HG02870 (cell line): ENCODE measurements at regions not wholly inside any gene's neighbourhood (a gene's known extent, or its start where the extent isn't known, plus 50 kb on each side); places are given as distances from the start of the nearest gene placed in this dataset.

Source experiments
- ATAC-seq: cut with Tn5 transposase; IDR thresholded peaks from one replicate; pipeline ENCODE4 v1.9.1; 2021; ENCODE audit warnings: mild to moderate bottlenecking, moderate library complexity; ENCODE audit not compliant: unreplicated experiment

DNA sequence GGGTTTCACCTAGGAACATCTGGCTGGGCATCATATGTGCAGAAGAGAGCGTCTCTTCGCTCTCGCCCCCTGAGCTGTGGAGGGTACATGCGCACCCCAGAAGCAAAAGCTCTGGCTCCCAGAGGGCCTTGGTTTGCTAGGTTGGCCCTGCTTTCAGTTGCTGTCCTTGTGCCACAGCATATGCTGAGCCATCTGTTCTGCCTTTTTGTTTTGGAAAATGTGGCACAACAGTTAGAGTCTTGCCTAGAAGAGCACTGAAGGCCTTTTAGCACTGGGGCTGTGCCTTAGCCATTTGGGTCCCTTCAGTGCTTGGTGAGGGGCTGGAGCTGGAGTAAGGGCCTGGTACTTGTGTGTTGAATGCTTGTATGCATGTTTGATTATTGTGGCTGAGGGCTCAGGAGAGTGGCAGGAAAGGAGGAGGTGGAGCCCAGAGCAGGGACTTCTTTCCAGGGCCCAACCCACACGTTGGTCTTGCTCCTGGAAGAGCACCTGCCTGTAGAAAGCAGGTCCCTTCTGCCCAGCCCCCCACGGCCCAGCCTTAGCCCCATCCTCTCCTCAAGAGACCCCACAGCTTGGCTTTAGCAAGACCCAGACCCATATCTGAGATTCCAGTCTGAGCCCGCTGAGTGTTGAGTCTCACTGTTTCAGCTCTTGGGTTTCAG is 113.7 kb downstream of the SLC25A47 start:
- ATAC-seq: no peak

DNA sequence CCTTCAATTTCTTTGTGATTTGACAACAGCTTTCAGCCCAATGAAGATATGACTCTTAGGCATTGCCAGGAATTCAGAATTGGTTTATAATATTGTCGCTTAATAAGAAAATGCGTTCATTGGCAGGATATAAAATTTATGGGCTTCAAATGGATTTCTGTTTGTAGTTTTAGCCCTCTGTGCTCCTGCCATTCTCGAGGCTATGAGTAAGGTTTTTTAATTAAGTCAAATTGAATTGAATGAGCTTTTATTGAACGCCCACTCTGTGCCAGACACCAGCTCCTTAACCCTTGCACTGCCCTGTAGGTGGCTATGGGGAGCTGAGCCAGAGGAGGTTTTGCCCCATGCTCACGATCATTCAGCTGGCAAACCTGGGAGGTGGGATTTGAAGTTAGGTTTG is 115.1 kb downstream of the SLC25A47 start:
- ATAC-seq: no peak

- no peak for ATAC-seq
Observed at GRCh38 chr14:100438678-100439592, 115.8 kb downstream of the SLC25A47 start.

- ATAC-seq: no peak
Observed at GRCh38 chr14:100439781-100440180, 116.6 kb downstream of the SLC25A47 start.

DNA sequence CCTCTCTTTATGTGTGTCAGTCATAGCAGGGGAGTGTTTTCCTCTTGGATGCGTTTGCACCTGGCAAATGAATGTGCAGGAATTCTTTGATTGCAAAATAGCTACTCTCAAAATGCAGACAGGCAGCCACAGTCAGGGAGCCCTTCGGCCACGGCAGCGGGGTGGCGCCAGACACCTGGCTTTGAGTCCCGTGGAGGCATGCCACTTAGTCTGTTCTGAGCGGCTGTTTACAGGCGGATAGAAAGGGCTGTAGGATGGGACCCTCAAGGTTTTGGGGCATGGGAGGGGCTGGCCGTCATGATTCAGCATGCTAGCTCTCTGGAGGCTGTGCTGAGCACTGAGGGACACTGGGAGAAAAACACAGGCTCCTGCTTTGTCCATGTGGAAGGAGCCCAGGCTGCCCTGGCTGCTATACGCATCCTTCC is 117.1 kb downstream of the SLC25A47 start:
- ATAC-seq: no peak

- ATAC-seq: no peak
Observed at GRCh38 chr14:100440758-100441203, 117.6 kb downstream of the SLC25A47 start.

DNA sequence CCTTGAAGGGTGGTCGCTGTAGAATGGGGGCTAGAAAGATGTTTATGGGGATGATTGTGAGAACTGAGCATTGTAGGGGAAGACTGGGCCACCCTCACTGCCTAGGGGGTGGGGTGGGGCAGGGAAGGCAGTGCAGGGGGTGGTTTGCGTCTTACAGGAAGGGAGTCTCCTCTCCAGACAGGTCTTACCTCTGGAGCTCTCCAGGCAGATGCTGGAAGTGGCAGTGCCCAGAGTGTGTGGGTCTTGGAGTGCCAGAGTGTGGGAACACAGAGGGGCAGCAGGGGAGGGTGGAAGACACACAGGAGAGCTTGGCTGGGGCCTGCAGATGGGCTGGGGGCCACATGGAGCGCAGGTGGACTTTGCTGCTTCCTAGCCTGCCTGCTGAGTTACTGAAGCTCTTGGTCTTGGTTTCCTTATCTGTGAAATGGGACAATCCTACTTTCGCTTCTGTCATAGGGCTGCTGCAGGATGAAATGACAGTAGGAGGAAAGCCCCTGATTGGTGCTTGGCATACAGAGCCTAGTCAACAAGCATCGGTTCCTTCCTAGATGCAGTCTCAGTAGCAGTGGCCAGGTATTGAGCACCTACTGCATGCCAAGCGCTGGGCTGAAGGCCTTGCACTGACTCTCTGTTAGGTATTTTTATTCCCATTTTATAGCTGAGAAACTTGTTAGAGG is 118.3 kb downstream of the SLC25A47 start:
- ATAC-seq: no peak

DNA sequence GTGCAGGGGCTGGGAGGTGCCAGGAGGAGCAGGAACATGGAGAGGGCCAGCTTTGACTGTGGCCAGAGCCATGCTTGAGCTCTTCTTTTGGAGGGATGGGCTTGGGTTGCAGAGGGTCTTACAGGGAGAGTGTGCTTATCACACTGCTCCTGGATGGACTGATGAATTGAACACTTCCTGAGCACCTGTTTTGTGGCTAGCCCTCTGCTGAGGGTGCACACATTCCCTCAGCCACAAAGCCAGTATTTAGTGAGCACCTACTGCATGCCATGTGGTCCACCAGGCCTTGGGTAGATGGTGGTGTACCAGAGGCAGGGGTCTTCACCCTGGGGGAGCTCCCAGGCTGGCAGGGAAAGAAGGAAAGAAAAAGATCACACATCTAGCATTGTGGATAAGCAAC is 118.9 kb downstream of the SLC25A47 start:
- ATAC-seq: no peak

DNA sequence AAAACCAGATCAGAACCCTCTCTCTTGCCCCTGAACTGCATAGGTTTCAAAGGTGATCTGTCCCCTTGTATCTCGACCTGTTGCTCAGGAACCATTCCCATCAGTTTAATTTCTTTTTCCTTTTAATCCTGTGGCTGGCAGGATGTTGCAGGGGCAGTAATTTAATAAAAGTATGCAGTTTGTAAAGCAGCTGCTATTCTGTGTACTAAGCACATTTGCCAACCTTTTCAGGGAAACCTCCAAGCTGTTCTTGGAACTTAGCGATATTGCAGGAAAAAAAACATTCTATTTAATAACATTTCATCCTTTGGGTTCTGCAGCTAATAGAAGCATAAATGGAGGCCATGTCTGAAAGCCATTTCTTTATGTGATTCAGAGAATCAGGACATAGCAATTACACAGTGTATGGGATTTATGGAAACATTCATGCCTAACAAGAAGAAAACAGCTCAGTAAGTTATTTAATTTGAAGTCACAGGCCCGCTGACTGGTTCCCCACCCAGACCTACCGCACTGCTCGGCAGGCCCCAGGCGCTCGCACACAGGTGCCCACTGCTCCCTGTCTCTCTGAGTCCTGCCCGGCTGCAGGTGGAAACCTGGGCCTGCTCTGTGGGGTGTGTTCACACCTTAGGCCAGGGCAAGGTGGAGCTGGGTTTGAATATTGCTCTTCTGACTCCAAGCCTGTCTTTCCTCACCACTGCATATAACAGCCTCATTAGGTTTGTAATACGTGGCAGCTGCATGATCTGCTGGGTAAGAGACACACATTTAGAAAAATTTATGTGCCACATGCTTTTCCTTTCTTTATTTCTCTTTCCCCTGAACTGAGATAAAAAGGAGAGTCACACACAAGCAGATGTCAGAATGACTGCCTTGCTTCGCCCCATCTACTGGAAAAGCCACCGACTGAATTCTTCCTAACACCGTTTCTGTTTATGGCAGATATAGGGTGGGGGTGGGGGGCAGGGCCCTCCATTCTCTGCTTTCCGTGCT is 119.7 kb downstream of the SLC25A47 start:
- no peak for ATAC-seq

DNA sequence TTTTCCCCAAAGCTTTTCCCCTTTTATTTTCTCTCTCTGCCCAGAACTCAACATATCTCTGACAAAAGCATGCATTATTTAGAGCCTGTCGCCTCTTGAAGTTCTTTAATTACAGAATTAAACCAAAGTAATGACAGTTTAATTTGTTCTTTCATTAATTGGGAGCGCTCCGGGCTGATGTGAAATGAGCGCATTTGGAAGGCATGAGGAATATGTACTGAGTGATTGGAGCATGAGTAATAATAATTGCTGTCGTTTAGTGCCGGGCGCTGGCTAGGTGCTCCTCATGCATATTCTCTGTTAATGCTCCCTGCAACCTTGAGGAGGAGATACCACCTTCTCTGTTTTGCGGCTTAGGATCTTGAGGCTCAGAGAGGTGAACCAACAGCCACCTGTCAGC is 120.5 kb downstream of the SLC25A47 start:
- ATAC-seq: no peak

- ATAC-seq: no peak
Observed at GRCh38 chr14:100445436-100446088, 122.4 kb downstream of the SLC25A47 start.

- ATAC-seq: no peak
Observed at GRCh38 chr14:100446572-100446971, 123.4 kb downstream of the SLC25A47 start.

GRCh38 chr14:100448376-100448775 is 125.2 kb downstream of the SLC25A47 start:
- ATAC-seq: no peak

DNA sequence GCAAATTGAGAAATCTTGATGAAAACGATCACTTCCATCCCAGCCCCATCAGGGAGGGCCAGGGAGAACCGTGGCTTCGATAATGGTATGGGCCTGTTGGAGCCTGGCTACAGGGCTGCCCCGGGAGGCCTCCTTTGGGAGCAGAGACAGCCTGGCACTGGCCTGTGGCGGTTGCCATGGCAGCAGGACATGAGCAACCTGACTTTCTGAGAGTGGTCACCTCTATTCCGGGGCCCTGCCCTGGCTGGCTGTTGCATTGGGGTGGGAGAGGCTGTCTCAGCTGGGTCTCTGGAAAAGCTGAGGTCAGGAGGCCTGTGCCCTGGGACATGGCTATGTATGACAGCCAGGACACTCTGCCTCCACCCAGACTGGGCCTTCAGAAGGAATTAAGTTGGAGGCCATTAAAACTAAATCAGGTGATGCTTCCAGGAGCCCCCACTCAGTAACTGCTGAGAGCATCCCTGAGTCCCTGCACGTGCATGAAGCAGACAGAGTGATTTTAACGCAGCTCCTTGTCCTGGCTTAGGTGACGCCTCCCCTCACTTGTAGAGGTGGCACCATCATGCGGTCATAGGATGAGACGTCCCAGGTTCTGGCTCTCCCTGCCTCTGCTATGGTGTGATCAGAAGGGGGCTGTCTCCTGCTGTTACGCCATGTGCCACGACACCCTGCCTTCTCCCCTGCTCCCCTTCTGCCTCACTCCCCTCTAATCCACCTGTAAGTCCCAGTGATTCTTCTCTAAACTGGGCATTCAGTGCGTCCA is 126.3 kb downstream of the SLC25A47 start:
- no peak for ATAC-seq

DNA sequence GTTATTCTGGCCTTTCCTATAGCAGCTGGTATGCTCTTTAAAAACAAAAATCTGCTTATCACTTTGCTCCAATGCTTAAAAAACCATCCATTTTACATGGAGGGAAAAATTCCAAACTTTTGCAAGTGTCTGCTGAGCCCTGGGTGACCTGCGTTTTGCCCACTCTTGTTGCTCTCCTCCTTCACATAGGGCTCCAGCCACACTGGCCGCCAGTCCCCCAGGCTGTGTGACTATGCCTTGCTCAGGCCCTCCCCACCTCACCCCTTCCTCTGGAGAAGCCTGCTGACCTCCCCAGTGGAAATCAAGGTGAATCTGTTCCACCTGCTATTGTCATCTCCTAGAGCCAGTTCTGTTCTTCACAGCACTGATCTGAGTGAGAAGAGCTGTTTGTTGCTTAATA is 126.9 kb downstream of the SLC25A47 start:
- no peak for ATAC-seq

DNA sequence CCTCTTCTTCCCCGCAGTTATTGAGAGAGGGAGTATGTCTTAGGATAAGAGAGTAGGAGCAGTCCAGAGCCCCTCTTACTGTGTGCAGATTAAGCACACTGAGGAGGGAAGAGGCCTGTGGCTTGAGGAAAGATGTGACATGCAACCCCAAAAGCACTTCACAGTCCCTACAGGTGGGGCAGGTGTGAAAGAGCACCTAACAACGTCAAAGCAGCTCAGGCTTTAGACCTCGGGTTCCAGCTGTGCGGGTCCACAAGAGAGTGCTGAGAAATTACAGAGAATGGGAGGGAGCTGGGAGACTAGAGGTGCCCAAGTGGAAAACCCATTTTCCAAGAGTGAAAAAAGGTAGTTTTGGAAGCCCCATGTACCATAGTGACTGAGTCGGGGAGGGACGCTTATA is 127.6 kb downstream of the SLC25A47 start:
- no peak for ATAC-seq

DNA sequence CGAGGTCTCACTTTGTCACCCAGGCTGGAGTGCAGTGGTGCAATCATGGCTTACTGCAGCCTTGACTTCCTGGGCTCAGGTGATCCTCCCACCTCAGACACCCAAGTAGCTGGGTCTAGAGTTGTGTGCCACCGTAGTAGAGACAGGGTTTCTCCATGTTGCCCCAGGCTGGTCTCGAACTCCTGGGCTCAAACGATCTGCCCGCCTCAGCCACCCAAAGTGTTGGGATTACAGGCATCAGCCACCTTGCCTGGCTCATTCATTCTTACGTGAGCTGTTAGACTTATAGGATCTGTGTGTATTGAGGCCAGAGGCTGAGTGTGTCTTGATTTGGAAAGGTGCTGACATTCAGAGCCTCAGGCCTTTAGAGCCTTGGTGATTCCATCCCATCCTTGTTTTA is 128.1 kb downstream of the SLC25A47 start:
- no peak for ATAC-seq

GRCh38 chr14:100453930-100454329 is 130.8 kb downstream of the SLC25A47 start:
- ATAC-seq: no peak

- no peak for ATAC-seq
Observed at GRCh38 chr14:100454437-100454836, 131.3 kb downstream of the SLC25A47 start.
